ENCODE measurements at regions not wholly inside any gene's neighbourhood (a gene's known extent, or its start where the extent isn't known, plus 50 kb on each side); places are given as distances from the start of the nearest gene placed in this dataset.

- ATAC-seq (no peak), DNase-seq (no peak)
- 67 to 82% (median 79%) methylated on average over 3 of the region's 3 CpGs for WGBS, 4 donors
- peaks cover 0 to 26% (median 14%) of the 10 kb centered on the region in 12 donors for H3K4me1 ChIP-seq
- H3K27ac ChIP-seq, result no peak overlapping the region
- intact Hi-C loops (cut with DNase I), result loop anchor here in 7 of 10 donors (5.0 to 10.0 kb wide), 4 partner anchors 57 to 413 kb away; no protein-coding TSS in a partner anchor
- peaks cover 0 to 3% (median under 1%) of the 10 kb centered on the region in 12 donors for H3K9me3 ChIP-seq
- H3K27me3 ChIP-seq, result no peaks in the 10 kb centered on the region
- no peaks in the 10 kb centered on the region for H3K36me3 ChIP-seq
- no peak overlapping the region for H3K4me3 ChIP-seq
- no peak for TF ChIP-seq CTCF (IDR thresholded peaks at IDR 0.05)
- no peak for TF ChIP-seq POLR2A (IDR thresholded peaks at IDR 0.05)
Observed at GRCh38 chr7:54843841-54844355, 84.9 kb upstream of the SEC61G start.

DNA sequence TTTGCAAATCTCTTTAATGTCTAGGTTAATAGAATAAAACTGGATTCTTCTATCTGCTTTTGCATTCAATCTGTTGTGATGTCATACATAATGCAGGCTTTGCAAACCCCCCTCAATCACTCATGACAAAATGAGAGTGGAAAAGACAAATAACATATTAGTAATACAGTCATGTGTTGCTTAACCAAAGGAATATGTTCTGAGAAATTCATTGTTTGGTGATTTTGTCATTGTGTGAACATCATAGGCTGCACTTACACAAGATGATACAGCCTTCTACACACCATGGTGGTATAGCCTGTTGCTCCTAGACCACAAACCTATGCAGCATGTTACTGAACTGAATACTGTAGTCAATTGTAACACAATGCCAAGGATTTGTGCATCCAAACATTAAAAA lies 87.3 kb upstream of the SEC61G start:
- TF ChIP-seq CTCF (IDR thresholded peaks at IDR 0.05) (no peak), POLR2A (IDR thresholded peaks at IDR 0.05) (no peak)

DNA sequence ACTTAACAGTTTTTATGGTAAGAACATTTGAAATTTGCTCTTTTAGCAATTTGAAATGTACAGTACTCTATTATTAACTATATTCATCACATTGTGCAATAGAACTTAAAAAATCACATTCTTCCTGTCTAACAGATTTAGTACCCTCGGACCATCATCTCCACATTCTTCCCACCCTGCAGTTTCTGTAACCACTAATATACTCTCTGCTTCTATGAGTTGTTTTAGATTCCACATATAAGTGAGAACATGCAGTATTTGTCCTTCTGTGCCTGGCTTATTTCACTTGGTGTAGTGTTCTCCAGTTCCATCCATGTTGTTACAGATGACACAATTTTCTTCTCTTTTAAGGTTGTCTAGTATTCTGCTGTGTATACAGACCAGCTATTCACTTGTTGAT lies 88.9 kb upstream of the SEC61G start:
- DNase-seq (no peak), ATAC-seq (no peak)
- Histone ChIP-seq H3K36me3 (no peaks in the 10 kb centered on the region), H3K27me3 (no peaks in the 10 kb centered on the region), H3K9me3 (peaks cover 0 to 26% (median 8%) of the 10 kb centered on the region in 12 donors), H3K27ac (no peak overlapping the region), H3K4me1 (no peaks in the 10 kb centered on the region), H3K4me3 (no peak overlapping the region)
- intact Hi-C loops (cut with DNase I), result loop anchor here in 1 of 10 donors (10.0 kb wide), 1 partner anchor 407 kb away; no protein-coding TSS in a partner anchor
- 75 to 82% (median 76%) methylated on average over 1 of the region's 1 CpG for WGBS, 4 donors
- no peak for TF ChIP-seq CTCF (IDR thresholded peaks at IDR 0.05)

More for the DNA sequence above, 87.3 kb upstream of the SEC61G start:
- Histone ChIP-seq H3K36me3 (no peaks in the 10 kb centered on the region), H3K4me3 (no peak overlapping the region), H3K27me3 (no peaks in the 10 kb centered on the region), H3K9me3 (peaks cover 0 to 25% (median 8%) of the 10 kb centered on the region in 12 donors), H3K4me1 (peaks cover 0 to 14% (median 7%) of the 10 kb centered on the region in 12 donors), H3K27ac (no peak overlapping the region)
- intact Hi-C loops (cut with DNase I), result loop anchor here in 1 of 10 donors (10.0 kb wide), 1 partner anchor 409 kb away; no protein-coding TSS in a partner anchor
- DNase-seq, result no peak
- no peak for ATAC-seq

- Histone ChIP-seq H3K27ac (no peak overlapping the region), H3K27me3 (no peaks in the 10 kb centered on the region), H3K4me3 (no peak overlapping the region), H3K36me3 (no peaks in the 10 kb centered on the region), H3K4me1 (no peaks in the 10 kb centered on the region), H3K9me3 (peaks cover 0 to 11% (median 0%) of the 10 kb centered on the region in 12 donors)
- WGBS, 4 donors, result 58 to 73% (median 59%) methylated on average over 1 of the region's 1 CpG
- DNase-seq (no peak), ATAC-seq (no peak)
- intact Hi-C loops (cut with DNase I), result no loop called here
- TF ChIP-seq POLR2A (IDR thresholded peaks at IDR 0.05), result no peak
- no peak for TF ChIP-seq CTCF (IDR thresholded peaks at IDR 0.05)
Observed at GRCh38 chr7:54856856-54857255, 97.8 kb upstream of the SEC61G start.
